ENCODE measurements at regions not wholly inside any gene's neighbourhood (a gene's known extent, or its start where the extent isn't known, plus 50 kb on each side); places are given as distances from the start of the nearest gene placed in this dataset.

DNA sequence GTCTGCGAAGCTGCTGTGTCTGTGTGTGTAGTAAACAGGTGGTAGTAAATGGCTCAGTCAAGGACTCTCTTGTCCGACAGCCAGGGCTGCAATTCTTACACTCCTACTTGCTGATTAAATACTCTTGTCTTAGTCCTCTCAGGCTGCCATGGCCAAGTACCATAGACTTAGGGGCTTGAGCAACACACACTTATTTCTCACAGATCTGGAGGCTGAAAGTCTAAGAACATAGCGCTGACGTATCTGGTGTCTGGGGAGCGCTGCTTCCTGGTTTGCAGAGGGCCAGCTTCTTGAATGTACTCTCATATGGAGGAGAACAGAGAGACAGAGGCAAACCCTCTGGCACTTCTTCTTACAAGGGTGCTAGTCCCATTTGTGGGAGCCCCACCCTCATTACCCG lies 411.0 kb downstream of the MED10 start:
- TF ChIP-seq POLR2A (IDR thresholded peaks at IDR 0.05; ENCODE audit: low read length) (no peak), GATA1 (IDR thresholded peaks at IDR 0.05; ENCODE audit: low read depth, low read length) (no peak)

Measured in erythroblast (primary cell).